ENCODE measurements at regions not wholly inside any gene's neighbourhood (a gene's known extent, or its start where the extent isn't known, plus 50 kb on each side); places are given as distances from the start of the nearest gene placed in this dataset.
"Not testable (repeated sequence)": the region's sequence is repeated elsewhere in the genome, so short reads cannot be mapped to it uniquely, and the experiment has no call there.

GRCh38 chr7:108911016-108911415, 341.3 kb downstream of the DNAJB9 start (continued):
- TF ChIP-seq SNAI2 (CRISPR knock-in tag; IDR thresholded peaks at IDR 0.05) (no peak), ZFP30 (CRISPR knock-in tag; IDR thresholded peaks at IDR 0.05) (no peak), TOX (CRISPR knock-in tag; IDR thresholded peaks at IDR 0.05; ENCODE audit: borderline replicate concordance) (no peak), CSDC2 (CRISPR knock-in tag; IDR thresholded peaks at IDR 0.05) (no peak)

- no peak for ATAC-seq
- TF ChIP-seq ZFP30 (CRISPR knock-in tag; IDR thresholded peaks at IDR 0.05) = no peak
- no peak for TF ChIP-seq PPARA (CRISPR knock-in tag; IDR thresholded peaks at IDR 0.05; ENCODE audit: borderline replicate concordance)
- no peak for TF ChIP-seq SNAI2 (CRISPR knock-in tag; IDR thresholded peaks at IDR 0.05)
- no peak for TF ChIP-seq CSDC2 (CRISPR knock-in tag; IDR thresholded peaks at IDR 0.05)
- TF ChIP-seq POU6F1 (CRISPR knock-in tag; IDR thresholded peaks at IDR 0.05; ENCODE audit: borderline replicate concordance, low read depth) = no peak
Measured at GRCh38 chr7:108920490-108920889, 350.8 kb downstream of the DNAJB9 start.

- not testable (repeated sequence) for ATAC-seq
Measured at GRCh38 chr7:108943048-108943447, 373.4 kb downstream of the DNAJB9 start.

DNA sequence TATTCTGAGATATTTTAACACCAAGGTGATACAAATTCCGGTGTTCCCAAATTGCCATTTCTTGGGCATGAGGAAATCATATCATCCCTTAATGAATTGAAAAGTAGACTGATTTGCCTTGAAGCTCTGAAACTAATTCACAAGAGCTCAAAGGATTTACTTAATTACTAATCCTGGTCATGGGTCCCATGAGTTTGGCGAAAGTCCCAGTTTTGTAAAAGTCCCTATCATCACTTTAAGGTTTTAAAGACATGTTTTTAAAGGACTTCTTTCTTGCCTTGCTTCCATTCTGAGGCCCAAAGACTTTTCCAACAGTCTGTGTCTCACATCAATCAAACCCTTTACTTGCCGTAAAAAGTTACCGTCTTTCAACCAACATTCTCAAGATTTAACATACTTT, 377.9 kb downstream of the DNAJB9 start:
- no peak for ATAC-seq
- no peak for TF ChIP-seq TOX (CRISPR knock-in tag; IDR thresholded peaks at IDR 0.05; ENCODE audit: borderline replicate concordance)

DNA sequence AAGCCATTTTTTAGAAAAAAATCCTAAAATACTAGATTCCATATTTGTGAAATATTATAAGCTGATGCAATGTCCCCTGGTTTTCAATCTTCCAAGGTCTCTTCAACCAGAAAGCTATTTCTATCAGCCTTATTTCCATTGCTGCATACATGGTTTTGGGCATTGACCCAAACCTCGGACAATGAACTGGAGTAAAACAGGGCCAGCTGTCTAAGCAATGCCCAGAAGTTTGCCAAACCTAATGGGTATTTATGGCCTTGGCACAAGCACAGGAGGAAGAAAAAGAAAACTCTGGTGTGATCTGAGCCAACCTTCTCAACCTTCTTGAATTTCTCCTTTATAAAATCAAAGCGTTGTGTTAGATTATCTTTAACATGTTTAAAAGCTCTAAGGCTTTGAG, 402.3 kb downstream of the DNAJB9 start:
- TF ChIP-seq ISL1 (CRISPR knock-in tag; IDR thresholded peaks at IDR 0.05) (peak; percentile 50), TCF4 (CRISPR knock-in tag; IDR thresholded peaks at IDR 0.05; ENCODE audit: borderline replicate concordance) (no peak)
- ATAC-seq = no peak

- TF ChIP-seq ZNF70 (CRISPR knock-in tag; IDR thresholded peaks at IDR 0.05) (no peak), ZFP3 (CRISPR knock-in tag; IDR thresholded peaks at IDR 0.05) (no peak), TSHZ2 (CRISPR knock-in tag; IDR thresholded peaks at IDR 0.05) (no peak), CSDC2 (CRISPR knock-in tag; IDR thresholded peaks at IDR 0.05) (no peak), ZNF565 (CRISPR knock-in tag; conservative IDR thresholded peaks at IDR 0.05; ENCODE audit: low read depth) (no peak), PPARA (CRISPR knock-in tag; IDR thresholded peaks at IDR 0.05; ENCODE audit: borderline replicate concordance) (no peak), ISL1 (CRISPR knock-in tag; IDR thresholded peaks at IDR 0.05) (no peak), GLIS3 (CRISPR knock-in tag; IDR thresholded peaks at IDR 0.05) (no peak), RARB (CRISPR knock-in tag; IDR thresholded peaks at IDR 0.05) (no peak), ESRRG (CRISPR knock-in tag; IDR thresholded peaks at IDR 0.05) (no peak), ZNF8 (CRISPR knock-in tag; IDR thresholded peaks at IDR 0.05) (no peak), OSR1 (CRISPR knock-in tag; IDR thresholded peaks at IDR 0.05) (no peak), POU6F1 (CRISPR knock-in tag; IDR thresholded peaks at IDR 0.05; ENCODE audit: borderline replicate concordance, low read depth) (no peak)
- TF ChIP-seq, protein P1, sequence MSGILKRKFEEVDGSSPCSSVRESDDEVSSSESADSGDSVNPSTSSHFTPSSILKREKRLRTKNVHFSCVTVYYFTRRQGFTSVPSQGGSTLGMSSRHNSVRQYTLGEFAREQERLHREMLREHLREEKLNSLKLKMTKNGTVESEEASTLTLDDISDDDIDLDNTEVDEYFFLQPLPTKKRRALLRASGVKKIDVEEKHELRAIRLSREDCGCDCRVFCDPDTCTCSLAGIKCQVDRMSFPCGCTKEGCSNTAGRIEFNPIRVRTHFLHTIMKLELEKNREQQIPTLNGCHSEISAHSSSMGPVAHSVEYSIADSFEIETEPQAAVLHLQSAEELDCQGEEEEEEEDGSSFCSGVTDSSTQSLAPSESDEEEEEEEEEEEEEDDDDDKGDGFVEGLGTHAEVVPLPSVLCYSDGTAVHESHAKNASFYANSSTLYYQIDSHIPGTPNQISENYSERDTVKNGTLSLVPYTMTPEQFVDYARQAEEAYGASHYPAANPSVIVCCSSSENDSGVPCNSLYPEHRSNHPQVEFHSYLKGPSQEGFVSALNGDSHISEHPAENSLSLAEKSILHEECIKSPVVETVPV (CRISPR knock-in tag; IDR thresholded peaks at IDR 0.05) = no peak
- no peak for ATAC-seq
Measured at GRCh38 chr7:108973075-108973474, 403.4 kb downstream of the DNAJB9 start.

Data from SK-N-SH treated with all-trans-retinoic acid at 6 μM for 48 hours (cell line).